Lung microvascular endothelial cell (primary cell): ENCODE measurements at regions not wholly inside any gene's neighbourhood (a gene's known extent, or its start where the extent isn't known, plus 50 kb on each side); places are given as distances from the start of the nearest gene placed in this dataset.
"Not testable (repeated sequence)": the region's sequence is repeated elsewhere in the genome, so short reads cannot be mapped to it uniquely, and the experiment has no call there.

ENCODE experiments used
- DNase-seq, 2 donors: peaks; one replicate each; pipeline versions ENCODE4 v3.0.0 to v3.0.0-alpha.2; 2010; ENCODE audit warnings: low read depth in 2 of 2

DNA sequence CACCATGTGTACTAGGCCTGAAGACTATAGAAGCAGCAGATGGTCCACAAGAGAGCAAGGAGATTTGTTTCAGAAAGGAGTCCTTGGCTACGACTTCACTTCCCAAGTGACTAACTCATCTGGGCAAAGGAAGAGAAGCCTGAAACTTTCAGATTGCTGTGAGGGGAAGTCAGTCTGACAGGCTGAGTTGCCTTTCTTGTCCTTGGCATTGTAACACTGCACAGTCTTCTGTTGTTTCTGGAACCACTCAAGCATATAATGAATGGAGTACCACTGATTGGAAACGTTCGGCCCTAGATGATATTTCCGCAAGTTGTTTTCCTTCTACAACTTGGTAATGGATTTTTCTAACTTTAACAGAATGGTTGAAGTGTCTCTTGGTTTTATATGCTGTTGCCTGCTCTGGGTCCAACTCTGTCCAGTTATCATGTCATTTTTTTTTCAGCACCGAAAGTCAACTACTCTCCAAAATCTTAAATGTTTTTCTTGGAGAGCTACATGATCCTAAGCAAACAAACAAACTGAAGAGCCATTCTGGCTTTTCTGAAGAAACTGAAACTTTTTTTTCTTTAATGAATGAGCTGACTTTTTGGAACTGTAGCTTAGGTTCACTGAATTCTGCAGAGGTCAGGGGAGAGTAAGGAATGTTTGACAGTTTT, 685.7 kb downstream of the MECOM start:
- DNase-seq: peak in 1 of 2 donors; percentile 85

DNA sequence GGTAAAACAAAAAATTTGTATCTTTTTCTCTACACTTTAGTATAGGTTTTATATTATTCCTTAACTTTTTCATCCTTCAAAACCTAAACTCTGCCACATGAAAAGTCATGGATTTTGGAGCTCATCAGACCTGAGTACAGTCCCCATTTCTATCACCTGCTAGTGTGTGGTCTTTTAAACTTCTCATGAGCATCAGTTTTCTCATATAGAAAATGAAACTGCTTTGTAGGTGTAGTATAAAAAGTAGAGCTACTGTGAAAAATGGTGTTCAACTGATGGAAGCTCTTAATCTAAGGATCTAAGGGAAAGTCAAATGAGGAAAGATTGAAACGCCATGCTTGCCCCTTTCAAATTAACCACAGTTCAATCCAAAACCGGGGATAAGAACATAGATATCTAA, 686.5 kb downstream of the MECOM start:
- DNase-seq: no peak

DNA sequence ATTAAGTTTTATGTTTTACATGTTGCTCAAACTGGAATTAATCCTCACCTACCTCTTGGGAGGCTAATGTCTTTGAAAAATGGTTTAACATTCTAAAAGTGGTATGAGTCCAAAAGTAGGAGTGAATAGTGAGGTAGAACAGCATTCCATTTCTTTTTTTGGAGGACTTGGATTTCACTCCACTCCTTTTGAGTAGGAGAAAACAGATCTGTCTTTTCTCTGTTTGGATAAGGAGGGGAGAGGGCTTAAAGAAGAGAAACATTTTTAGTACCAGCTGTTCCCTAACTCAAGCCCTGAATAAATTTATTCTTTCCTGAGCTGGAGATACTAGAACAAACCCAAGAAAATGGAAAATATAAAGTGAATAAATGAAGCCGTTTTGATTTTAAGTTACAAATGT, 687.9 kb downstream of the MECOM start:
- DNase-seq: no peak

DNA sequence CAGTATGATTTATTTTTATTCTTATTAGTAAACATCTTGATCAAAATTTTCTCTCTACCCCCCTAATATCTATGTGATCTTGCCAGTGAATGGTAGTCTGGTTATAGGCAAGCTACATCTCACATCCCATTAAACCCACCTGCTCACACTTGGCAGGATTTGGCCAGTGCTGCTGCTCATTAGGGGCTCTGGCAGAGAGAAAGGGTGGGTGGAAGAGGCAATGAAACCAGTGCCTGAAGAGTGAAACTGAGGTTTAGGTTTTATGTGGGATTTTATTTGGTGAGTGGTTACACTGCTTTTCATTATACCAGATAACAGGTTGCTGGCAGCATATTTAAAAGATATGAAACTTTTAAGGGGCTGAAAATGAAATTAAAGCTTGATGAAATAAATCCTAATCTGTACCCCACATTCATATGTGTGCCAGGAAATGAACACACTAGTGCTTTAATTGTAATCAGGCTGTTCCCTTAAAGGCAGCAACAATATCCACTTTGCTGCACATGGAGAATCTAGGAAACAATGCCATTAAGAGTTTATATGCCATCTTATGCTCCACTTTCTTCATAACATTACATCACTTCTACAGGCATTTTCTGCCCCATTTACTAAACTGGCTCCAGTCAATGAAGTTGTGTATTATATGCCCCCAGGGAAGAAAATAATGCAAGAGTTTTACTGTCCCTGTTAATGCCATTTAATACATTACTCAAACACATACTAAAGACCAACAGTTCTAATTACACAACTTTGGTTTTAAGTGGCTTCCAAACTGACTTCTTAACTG, 688.7 kb downstream of the MECOM start:
- DNase-seq: no peak

DNA sequence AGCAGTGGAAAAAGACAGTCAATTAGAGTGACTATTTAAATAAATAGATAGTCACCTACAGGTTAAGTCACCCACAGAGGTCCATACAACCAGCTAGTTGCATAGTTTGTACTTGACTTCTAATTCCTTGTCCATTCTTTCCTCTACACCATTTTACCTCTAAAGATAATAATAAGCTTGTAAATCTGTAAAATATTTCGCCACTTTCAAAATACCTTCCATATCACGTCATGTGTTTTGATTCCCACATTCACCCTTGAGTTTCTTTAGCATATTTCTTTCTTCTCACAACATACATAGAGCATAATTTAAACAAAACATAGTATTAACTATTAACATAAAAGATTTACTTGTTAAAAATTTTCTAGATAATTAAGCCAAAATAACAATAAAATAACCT, 689.6 kb downstream of the MECOM start:
- no peak for DNase-seq

DNA sequence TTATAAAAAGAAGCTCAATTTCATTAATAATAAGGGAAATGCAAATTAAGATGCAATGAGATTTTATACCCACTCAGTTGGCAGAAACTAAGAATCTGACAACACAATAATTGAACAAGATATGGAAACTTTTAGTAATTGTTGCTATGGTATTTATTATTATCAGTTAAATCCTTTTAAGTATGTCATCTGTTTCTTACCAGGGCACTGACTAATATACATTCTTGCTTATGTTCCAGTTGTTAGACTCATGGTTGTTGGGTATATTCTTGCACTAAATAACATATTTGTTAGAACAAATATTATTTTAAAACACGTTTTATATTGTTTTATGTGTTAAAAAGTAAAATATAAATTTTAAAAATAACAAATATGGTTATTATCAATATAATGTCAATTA, 690.3 kb downstream of the MECOM start:
- no peak for DNase-seq

DNA sequence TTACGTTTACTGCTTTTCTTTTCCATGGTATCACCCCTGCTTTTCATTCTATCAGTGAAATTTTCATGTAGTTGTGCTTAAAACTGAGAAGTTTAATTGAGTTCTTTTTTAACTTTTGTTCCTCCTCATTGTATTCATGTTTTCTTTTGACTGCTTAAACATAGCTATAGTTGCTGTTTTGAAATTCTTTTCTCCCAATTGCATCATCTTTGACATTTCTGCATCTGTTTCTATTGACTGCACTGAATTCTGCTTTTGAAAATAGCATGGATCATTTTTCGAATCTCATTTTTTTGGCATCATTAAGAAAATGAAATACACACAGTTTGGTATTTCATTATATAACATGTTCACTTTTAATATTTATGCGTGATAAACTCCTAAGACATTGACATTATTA, 694.9 kb downstream of the MECOM start:
- DNase-seq: no peak

DNA sequence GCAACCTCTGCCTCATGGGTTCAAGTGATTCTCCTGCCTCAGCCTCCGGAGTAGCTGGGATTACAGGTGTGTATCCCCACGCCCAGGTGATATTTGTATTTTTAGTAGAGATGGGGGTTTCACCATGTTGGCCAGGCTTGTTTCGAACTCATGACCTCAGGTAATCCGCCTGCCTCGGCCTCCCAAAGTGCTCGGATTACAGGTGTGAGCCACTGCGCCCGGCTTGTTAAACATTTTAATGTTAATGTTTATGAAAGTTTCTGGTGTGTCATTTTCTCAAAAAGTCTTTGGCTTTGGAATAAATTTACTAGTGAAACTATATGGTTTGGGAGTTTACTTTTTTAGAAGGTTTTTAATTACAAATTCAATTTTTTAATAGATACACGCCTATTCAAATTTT, 698.8 kb downstream of the MECOM start:
- no peak for DNase-seq

DNA sequence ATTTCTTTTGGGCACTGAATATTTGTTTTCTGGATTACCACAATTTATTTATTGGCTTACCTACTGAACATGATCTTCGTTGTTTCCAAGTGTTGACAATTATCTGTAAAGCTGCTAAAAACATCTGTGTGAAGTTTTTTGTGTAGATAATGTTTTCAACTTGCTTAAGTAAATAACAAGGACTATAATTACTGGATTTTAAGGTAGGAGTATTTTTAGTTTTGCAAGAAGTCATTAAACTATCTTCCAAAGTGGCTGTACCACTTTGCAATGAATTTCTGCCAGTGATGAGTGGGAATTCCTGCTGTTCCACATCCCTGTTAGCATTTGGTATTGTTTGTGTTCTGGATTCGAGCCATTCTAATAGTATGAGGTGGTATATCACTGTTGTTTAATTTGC, 702.2 kb downstream of the MECOM start:
- DNase-seq: no peak

DNA sequence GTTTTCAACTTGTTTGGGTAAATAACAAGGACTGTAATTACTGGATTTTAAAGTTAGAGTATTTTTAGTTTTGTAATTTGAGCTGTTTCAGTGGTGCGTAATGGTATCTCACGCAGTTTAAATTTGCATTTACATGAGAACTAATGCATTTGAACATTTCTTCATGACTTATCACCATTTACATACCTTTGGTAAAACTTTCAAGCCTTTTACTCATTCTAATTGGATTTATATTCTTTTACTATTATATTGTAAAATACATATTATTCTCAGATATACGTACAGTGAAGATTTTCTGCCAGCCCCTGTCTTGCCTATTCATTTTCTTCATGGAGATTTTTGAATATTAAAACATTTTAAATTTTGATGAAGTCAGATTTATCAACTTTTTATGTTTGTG, 703.8 kb downstream of the MECOM start:
- DNase-seq: no peak

DNA sequence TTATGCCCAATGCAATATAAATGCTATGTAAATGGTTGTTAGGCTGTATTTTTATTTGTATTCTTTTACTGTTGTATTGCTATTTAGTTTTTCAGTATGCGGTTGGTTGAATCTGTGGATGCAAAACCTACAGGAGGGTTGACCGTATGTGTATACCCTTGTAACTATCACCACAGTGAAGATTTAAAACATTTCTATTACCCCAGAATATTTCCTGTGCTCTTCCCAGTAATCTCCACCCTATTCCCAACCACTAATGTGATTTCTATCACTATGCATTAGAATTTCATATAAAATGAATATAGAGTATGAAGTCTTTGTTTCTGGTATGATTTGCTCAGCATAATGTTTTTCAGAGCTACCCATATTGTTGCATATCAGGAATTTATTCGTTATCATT, 705.0 kb downstream of the MECOM start:
- no peak for DNase-seq

DNA sequence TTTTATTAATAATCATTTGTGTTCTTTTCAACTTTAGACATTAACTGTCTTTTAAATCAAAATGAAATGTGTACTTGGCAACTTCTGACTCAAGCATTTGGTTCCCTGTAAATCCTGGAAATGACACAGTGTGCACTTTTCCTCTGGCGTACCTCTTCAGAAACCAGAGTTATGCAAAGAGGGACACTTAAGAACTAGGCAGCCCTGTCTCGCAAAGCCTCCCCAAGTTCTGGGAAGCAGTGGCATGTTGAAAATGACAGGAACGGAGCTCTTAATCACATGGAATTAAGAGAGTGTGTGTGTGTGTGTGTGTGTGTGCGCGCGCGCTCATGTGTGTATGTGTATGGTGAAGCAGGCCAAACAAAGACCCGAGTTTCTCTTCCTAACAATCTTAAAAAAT, 707.4 kb downstream of the MECOM start:
- no peak for DNase-seq

DNA sequence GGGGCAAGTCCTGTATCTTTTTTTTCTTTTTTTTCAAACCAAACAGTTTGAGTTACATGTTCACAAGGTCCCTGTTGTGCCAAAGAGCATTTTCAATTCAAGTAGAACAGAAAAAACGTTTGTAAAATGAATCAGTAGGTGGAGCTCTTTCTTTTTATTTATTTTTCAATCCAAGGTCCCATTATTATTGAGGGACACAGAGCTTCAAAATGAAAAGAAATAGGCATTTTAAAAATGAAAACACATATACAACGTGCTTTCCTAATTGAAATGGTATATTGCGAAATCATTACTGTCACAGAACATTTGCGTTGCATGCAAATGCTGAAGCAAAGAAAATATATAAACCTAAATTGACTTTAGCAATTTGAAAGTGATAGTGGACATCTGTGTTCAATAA, 711.0 kb downstream of the MECOM start:
- DNase-seq: peak; percentile 51 to 55

DNA sequence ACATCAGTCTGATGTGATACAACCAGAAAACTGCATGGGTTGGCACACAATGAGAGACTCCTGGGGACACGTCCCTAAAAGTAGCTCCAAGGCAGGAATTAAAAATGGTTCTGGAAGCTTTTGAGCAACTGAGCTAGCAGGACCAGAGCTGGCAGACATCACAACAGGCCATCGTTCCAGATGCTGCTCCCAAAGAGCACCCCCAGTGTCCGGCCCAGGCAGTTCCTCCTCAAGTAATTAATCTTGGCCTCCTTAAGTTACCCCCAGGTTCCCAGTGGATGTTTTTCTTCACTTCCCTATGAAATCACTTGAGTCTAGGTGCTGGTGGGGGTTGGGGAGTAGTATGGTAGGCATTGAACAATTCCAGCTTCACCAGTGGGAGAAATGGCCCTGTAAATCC, 711.6 kb downstream of the MECOM start:
- peak in 1 of 2 donors; percentile 1 for DNase-seq

DNA sequence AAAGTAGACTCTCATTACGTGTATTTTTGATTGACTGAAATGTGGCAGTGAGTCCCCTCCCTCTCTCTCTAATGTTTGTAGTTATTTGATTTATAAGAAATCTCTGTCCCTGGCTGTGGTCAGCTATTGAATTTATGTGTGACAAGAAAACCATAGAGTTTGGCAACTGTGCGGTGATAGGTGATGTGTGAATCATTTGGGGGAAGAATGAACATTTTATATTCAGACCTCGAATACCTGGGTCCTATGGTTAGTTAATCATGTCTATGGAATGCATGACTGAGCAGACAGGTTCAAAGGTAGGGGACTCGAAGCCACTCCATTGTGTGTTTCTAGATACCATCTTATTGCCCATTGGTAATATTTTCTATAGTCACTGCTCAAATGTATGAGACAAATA, 712.1 kb downstream of the MECOM start:
- DNase-seq: no peak

DNA sequence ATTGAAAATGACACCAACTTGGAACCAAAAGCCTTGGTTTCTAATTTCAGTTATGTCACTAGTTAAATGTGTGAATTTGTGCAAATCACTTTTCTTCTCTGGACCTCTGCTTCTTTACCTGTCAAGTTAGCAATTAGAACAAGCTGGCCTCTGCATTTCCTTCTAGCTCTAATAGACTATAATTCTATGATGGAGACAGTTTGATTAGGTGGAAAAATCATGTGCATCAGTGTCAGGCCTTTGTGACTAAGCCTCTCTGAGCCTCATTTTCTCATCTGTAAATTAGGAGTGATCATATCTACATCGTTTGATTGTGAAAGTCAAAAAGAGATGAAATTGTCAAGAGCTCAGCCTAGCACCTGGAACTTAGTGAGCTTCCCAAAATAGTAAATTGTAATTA, 712.9 kb downstream of the MECOM start:
- DNase-seq: no peak

DNA sequence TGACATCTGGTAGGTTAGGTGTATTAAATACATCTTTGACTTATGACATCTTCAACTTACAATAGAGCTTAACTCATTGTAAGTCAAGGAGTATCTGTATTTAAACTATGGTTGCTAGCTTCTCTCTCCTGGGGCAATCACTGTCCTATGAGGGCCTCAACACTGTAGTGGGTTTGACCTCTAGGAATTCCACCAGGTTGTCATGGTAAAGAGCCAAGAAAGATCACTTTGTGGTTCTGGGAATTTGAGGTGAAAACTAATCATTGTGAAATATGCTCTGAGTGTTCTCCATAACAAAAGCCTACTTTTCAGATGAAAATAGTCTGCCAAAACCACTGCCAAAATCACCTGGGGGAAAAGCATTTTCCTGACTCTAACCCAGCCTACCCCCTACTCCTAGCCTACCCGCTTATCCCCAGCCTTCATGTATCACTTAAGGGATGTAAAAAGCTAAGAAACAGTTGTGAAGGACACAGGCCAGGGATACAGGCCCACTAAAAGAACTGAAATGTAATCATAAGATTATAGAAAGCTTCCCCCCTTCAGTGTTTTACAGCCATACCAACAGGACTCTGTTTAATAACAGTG, 723.8 kb downstream of the MECOM start:
- no peak for DNase-seq

DNA sequence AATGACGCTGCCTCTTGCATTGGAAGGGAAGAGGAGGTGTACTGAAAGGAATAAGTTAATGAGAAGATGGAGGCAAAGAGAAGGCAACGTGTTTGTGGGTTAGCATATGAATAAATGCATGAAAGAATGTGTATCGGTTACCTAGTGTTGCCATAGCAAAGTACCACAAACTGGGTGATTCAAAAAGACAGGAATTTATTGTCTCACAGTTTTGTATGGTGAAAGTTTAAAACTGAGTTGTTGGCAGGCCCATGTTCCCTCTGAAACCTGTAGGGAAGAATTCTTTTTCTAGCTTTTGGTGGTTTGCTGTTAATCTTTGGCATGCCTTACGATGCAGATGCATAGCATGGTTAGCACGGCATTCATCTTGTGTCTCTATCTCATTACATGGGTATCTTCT, 729.9 kb downstream of the MECOM start:
- no peak for DNase-seq

DNA sequence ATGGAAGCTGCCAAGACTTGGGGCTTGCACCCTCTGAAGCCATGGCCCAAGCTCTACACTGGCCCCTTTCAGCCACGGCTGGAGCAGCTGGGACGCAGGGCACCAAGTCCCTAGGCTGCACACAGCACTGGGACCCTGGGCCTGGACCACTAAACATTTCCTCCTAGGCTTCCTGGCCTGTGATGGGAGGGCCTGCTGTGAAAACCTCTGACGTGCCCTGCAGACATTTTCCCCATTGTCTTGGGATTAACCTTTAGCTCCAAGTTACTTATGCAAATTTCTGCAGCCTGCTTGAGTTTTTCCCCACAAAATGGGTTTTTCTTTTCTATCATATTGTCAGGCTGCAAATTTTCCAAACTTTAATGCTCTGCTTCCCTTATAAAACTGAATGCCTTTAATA, 733.5 kb downstream of the MECOM start:
- DNase-seq: not testable (repeated sequence)

DNA sequence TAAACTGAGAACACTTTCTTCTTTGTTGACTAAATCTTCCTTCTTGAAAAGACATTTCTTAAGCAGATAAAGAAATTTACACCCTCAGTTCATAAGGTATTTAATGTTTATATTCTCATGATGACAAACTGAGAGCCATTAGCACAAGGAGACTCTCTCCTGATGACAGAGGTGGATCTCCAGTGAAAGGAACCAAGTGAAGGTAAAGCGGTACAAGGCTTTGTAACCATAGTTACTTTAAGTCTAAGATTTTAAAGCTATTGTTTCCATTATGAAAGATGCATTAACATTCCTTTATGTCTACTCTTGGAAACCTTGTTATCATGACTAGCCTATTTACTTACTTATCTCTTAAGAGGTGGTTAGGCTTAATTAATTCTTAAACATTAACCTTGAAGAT, 737.1 kb downstream of the MECOM start:
- DNase-seq: no peak

DNA sequence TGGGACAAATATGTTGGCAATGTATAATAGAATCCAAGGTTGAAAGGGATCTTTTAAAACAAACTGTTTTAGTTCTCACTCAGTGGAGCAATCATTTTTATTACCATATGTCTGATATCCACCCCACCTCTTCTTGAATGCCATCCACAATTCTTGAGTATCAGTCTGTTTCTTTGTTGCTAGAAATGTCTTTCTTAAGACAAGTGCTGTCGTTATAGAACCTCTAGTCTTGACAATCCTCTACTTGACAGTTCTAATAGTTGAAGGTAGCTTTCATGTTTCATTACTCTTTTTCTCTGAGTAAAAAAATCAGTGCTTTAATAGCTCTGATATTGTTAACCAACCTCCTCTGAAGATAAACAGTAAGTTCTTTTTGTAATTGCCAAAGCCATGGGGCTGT, 737.9 kb downstream of the MECOM start:
- DNase-seq: no peak

DNA sequence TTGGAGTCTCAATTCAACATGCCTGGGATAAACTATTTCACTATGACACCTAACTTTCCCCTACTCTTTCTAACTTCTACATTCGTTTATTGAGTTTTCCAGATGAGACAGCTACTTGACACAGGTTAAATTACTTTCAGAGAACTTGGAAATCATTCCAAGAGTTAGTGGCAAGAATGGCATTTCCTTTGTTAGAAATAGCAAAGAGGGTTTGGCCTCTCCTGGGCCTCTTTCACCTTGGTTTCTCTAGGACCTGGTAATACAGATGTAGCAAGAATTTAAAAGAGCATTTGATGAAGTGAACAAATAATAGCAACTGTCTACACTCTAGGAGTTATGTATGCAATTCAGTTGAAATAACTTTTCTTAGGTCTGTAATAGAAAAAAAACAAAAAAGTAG, 748.9 kb downstream of the MECOM start:
- peak in 1 of 2 donors; percentile 20 for DNase-seq

DNA sequence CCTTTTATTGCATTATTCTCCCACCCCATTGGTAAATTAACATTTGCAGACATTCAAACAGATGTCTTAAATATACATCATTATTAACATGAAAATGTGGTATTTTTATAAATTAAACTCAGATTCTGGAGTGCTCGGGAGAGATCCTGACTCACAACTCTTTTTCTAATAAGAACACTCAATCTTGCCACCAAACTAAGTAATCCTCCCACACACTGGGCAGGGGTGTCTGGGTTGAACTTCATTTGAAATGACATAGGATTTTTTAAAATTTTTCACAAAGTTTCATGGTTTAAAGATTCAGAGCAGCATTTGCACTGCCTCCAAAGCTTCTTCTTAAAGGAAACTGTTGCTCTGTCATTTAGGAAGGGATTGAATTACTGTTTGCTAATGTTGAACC, 754.3 kb downstream of the MECOM start:
- DNase-seq: no peak
